ENCODE measurements at regions not wholly inside any gene's neighbourhood (a gene's known extent, or its start where the extent isn't known, plus 50 kb on each side); places are given as distances from the start of the nearest gene placed in this dataset.

- TF ChIP-seq CTCF (IDR thresholded peaks at IDR 0.05) (no peak), POLR2AphosphoS5 (IDR thresholded peaks at IDR 0.05) (no peak)
These were observed 186.8 kb upstream of the PRLR start for GRCh38 chr5:35417040-35417439.

Data from breast epithelium (tissue), 3 donors.